ENCODE measurements at regions not wholly inside any gene's neighbourhood (a gene's known extent, or its start where the extent isn't known, plus 50 kb on each side); places are given as distances from the start of the nearest gene placed in this dataset.

- no peak for TF ChIP-seq CTCF (IDR thresholded peaks at IDR 0.05; ENCODE audit: extremely low read depth, missing control alignments)
- DNase-seq (ENCODE audit: low spot score): no peak
Observed at GRCh38 chr7:121766676-121767075, 106.3 kb upstream of the PTPRZ1 start.

- TF ChIP-seq CTCF (IDR thresholded peaks at IDR 0.05; ENCODE audit: extremely low read depth, missing control alignments): no peak
- no peak for DNase-seq (ENCODE audit: low spot score)
Observed at GRCh38 chr7:121761399-121761798, 111.6 kb upstream of the PTPRZ1 start.

- no peak for DNase-seq (ENCODE audit: low spot score)
- no peak for TF ChIP-seq CTCF (IDR thresholded peaks at IDR 0.05; ENCODE audit: extremely low read depth, missing control alignments)
Observed at GRCh38 chr7:121755818-121756552, 117.0 kb upstream of the PTPRZ1 start.

- no peak for TF ChIP-seq CTCF (IDR thresholded peaks at IDR 0.05; ENCODE audit: extremely low read depth, missing control alignments)
- no peak for DNase-seq (ENCODE audit: low spot score)
Observed at GRCh38 chr7:121755286-121755685, 117.7 kb upstream of the PTPRZ1 start.

GRCh38 chr7:121753944-121754343 lies 119.0 kb upstream of the PTPRZ1 start:
- DNase-seq (ENCODE audit: low spot score): no peak
- no peak for TF ChIP-seq CTCF (IDR thresholded peaks at IDR 0.05; ENCODE audit: extremely low read depth, missing control alignments)

- DNase-seq (ENCODE audit: low spot score): peak; percentile 4
- TF ChIP-seq CTCF (IDR thresholded peaks at IDR 0.05; ENCODE audit: extremely low read depth, missing control alignments): peak; percentile 17
Observed at GRCh38 chr7:121752706-121753105, 120.3 kb upstream of the PTPRZ1 start.

GRCh38 chr7:121748546-121748945 lies 124.4 kb upstream of the PTPRZ1 start:
- no peak for DNase-seq (ENCODE audit: low spot score)
- no peak for TF ChIP-seq CTCF (IDR thresholded peaks at IDR 0.05; ENCODE audit: extremely low read depth, missing control alignments)

Measured in GM20000 (cell line).